ENCODE measurements at regions not wholly inside any gene's neighbourhood (a gene's known extent, or its start where the extent isn't known, plus 50 kb on each side); places are given as distances from the start of the nearest gene placed in this dataset.
"Not testable (repeated sequence)": the region's sequence is repeated elsewhere in the genome, so short reads cannot be mapped to it uniquely, and the experiment has no call there.

GRCh38 chr3:187484547-187485295, 116.5 kb downstream of the RTP4 start:
- H3K4me1 Mint-ChIP-seq (ENCODE audit: low read depth, unreplicated experiment), result no peaks in the 10 kb centered on the region
- no peaks in the 10 kb centered on the region for H3K4me1 ChIP-seq
- no peak for DNase-seq
- no peak overlapping the region for H3K4me3 Mint-ChIP-seq (ENCODE audit: unreplicated experiment)
- CTCF ChIA-PET, result interaction anchor here (0.7 kb wide), 1 partner anchor 65 kb away, joined by 3 read pairs; no protein-coding TSS in a partner anchor
- BruUV-seq (replicated peaks), result no TSS peak
- H3K36me3 Mint-ChIP-seq (ENCODE audit: insufficient read depth, unreplicated experiment), result no peaks in the 10 kb centered on the region
- H3K27ac Mint-ChIP-seq (ENCODE audit: unreplicated experiment), result no peak overlapping the region
- peaks cover 6% of the 10 kb centered on the region for H3K9me3 Mint-ChIP-seq (ENCODE audit: unreplicated experiment)
- H3K27me3 Mint-ChIP-seq (ENCODE audit: insufficient read depth, unreplicated experiment), result peaks cover 5% of the 10 kb centered on the region
- peaks cover 3% of the 10 kb centered on the region; the same call in 1 of the 2 replicates for H3K9me3 ChIP-seq
- H3K27me3 ChIP-seq (replicated peaks; ENCODE audit: control insufficient read depth, insufficient read depth, low read length), result no peaks in the 10 kb centered on the region
- no peak for TF ChIP-seq CTCF (IDR thresholded peaks at IDR 0.05; ENCODE audit: insufficient read depth in 1 of 2, low read depth in 1 of 2, low read length in 1 of 2, severe bottlenecking in 1 of 2, unreplicated experiment in 1 of 2)
- H3K36me3 ChIP-seq (ENCODE audit: control insufficient read depth, insufficient read depth, low read length), result no peaks in the 10 kb centered on the region
- POLR2A ChIA-PET, result no interaction called here
- intact Hi-C loops (cut with micrococcal nuclease; ENCODE audit: unreplicated experiment), result no loop called here
- no peak overlapping the region for H3K4me3 ChIP-seq (ENCODE audit: low read depth, low read length)

GRCh38 chr3:187481426-187481825, 113.2 kb downstream of the RTP4 start:
- BruUV-seq (replicated peaks), result no TSS peak
- H3K27me3 Mint-ChIP-seq (ENCODE audit: insufficient read depth, unreplicated experiment), result peaks cover 5% of the 10 kb centered on the region
- CTCF ChIA-PET, result no interaction called here

DNA sequence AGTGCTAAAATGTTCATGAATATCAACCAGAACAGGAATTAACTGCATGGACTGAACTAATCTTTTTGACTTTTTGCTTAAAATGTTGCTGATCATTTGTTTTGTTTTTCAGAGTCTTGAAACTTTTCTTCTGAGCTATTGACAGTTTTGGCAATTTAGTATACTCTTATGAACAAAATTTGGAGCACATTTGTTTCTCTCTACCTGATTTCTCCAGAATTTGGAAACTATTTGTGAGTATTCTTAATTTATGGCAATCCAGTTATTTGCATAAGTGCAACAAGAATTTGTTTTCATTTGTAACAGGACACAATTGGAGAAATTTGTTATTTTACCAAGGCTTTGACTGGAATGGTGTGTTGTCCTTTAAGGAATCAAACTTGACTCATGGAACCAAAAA, 107.4 kb downstream of the RTP4 start:
- CTCF ChIA-PET; H3K27me3 Mint-ChIP-seq (ENCODE audit: insufficient read depth, unreplicated experiment); H3K4me1 Mint-ChIP-seq (ENCODE audit: low read depth, unreplicated experiment); H3K4me3 Mint-ChIP-seq (ENCODE audit: unreplicated experiment); H3K4me3 ChIP-seq (ENCODE audit: low read depth, low read length); POLR2A ChIA-PET; H3K36me3 Mint-ChIP-seq (ENCODE audit: insufficient read depth, unreplicated experiment); H3K27ac Mint-ChIP-seq (ENCODE audit: unreplicated experiment); intact Hi-C loops (cut with micrococcal nuclease; ENCODE audit: unreplicated experiment); BruUV-seq (replicated peaks); H3K27me3 ChIP-seq (replicated peaks; ENCODE audit: control insufficient read depth, insufficient read depth, low read length); H3K36me3 ChIP-seq (ENCODE audit: control insufficient read depth, insufficient read depth, low read length); H3K4me1 ChIP-seq; DNase-seq: not testable (repeated sequence)
- H3K9me3 Mint-ChIP-seq (ENCODE audit: unreplicated experiment), result peaks cover 22% of the 10 kb centered on the region
- peaks cover 27% of the 10 kb centered on the region for H3K9me3 ChIP-seq

More at GRCh38 chr3:187481426-187481825, 113.2 kb downstream of the RTP4 start:
- Histone ChIP-seq H3K9me3 (no peaks in the 10 kb centered on the region), H3K4me1 (no peaks in the 10 kb centered on the region), H3K27me3 (replicated peaks; ENCODE audit: control insufficient read depth, insufficient read depth, low read length) (no peaks in the 10 kb centered on the region), H3K4me3 (ENCODE audit: low read depth, low read length) (no peak overlapping the region), H3K36me3 (ENCODE audit: control insufficient read depth, insufficient read depth, low read length) (no peaks in the 10 kb centered on the region)
- Mint-ChIP-seq H3K27ac (ENCODE audit: unreplicated experiment) (no peak overlapping the region), H3K36me3 (ENCODE audit: insufficient read depth, unreplicated experiment) (no peaks in the 10 kb centered on the region), H3K4me1 (ENCODE audit: low read depth, unreplicated experiment) (no peaks in the 10 kb centered on the region), H3K9me3 (ENCODE audit: unreplicated experiment) (peaks cover 13% of the 10 kb centered on the region), H3K4me3 (ENCODE audit: unreplicated experiment) (no peak overlapping the region)
- POLR2A ChIA-PET, result no interaction called here
- intact Hi-C loops (cut with micrococcal nuclease; ENCODE audit: unreplicated experiment), result no loop called here
- DNase-seq, result no peak
- no peak for TF ChIP-seq CTCF (IDR thresholded peaks at IDR 0.05; ENCODE audit: insufficient read depth in 1 of 2, low read depth in 1 of 2, low read length in 1 of 2, severe bottlenecking in 1 of 2, unreplicated experiment in 1 of 2)
